NCI-H2196 (cell line): ENCODE measurements at regions not wholly inside any gene's neighbourhood (a gene's known extent, or its start where the extent isn't known, plus 50 kb on each side); places are given as distances from the start of the nearest gene placed in this dataset.
"Not testable (repeated sequence)": the region's sequence is repeated elsewhere in the genome, so short reads cannot be mapped to it uniquely, and the experiment has no call there.

Experiments
- DNase-seq: peaks from one replicate; lab custom pipeline; 2025; ENCODE audit not compliant: unreplicated experiment; lab: John Stamatoyannopoulos, UW

- not testable (repeated sequence) for DNase-seq
Observed at GRCh38 chr1:157330177-157330576, 192.0 kb upstream of the ETV3 start.

- not testable (repeated sequence) for DNase-seq
Observed at GRCh38 chr1:157328120-157328519, 189.9 kb upstream of the ETV3 start.

GRCh38 chr1:157326173-157326859, 188.1 kb upstream of the ETV3 start:
- DNase-seq = no peak

GRCh38 chr1:157325220-157325619, 187.0 kb upstream of the ETV3 start:
- DNase-seq = no peak

- not testable (repeated sequence) for DNase-seq
Observed at GRCh38 chr1:157321972-157322371, 183.8 kb upstream of the ETV3 start.

GRCh38 chr1:157319567-157319966, 181.4 kb upstream of the ETV3 start:
- DNase-seq = no peak

GRCh38 chr1:157317229-157317628, 179.0 kb upstream of the ETV3 start:
- not testable (repeated sequence) for DNase-seq

GRCh38 chr1:157315544-157315943, 177.3 kb upstream of the ETV3 start:
- no peak for DNase-seq

GRCh38 chr1:157314408-157314807, 176.2 kb upstream of the ETV3 start:
- DNase-seq = no peak

GRCh38 chr1:157313240-157313807, 175.1 kb upstream of the ETV3 start:
- DNase-seq = no peak

- DNase-seq = no peak
Observed at GRCh38 chr1:157312082-157312812, 174.1 kb upstream of the ETV3 start.

- no peak for DNase-seq
Observed at GRCh38 chr1:157311730-157312081, 173.5 kb upstream of the ETV3 start.

GRCh38 chr1:157310805-157311729, 172.9 kb upstream of the ETV3 start:
- DNase-seq = not testable (repeated sequence)

- DNase-seq = no peak
Observed at GRCh38 chr1:157310401-157310800, 172.2 kb upstream of the ETV3 start.

GRCh38 chr1:157307491-157307890, 169.3 kb upstream of the ETV3 start:
- DNase-seq = no peak

GRCh38 chr1:157306896-157307295, 168.7 kb upstream of the ETV3 start:
- DNase-seq = no peak

- DNase-seq = no peak
Observed at GRCh38 chr1:157304271-157304670, 166.1 kb upstream of the ETV3 start.

GRCh38 chr1:157302724-157303123, 164.5 kb upstream of the ETV3 start:
- DNase-seq = no peak

- DNase-seq = no peak
Observed at GRCh38 chr1:157302199-157302497, 164.0 kb upstream of the ETV3 start.

GRCh38 chr1:157301477-157302198, 163.4 kb upstream of the ETV3 start:
- no peak for DNase-seq
